ENCODE measurements at regions not wholly inside any gene's neighbourhood (a gene's known extent, or its start where the extent isn't known, plus 50 kb on each side); places are given as distances from the start of the nearest gene placed in this dataset.
A peak's percentile ranks its signal among the peaks of the same experiment; 100 is the strongest.

DNA sequence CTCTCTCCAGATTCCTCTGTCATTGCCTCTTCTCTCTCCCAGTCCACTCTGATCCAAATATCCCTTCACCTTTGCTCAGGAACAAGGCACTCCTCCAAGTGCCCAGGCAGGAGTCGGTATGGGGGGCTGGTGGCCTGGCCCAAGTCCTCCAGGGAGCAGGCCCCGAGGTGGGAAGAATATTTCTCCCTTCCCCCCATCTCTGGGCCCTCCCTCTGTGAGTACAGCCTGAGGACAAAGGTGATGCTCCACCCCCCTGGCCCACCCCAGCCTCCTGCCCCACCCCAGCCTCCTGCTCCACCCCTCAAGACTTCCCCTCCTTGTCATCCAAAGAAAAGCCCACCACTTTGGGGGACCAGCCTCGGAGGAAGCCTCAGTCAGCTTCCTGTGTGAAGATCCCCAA lies 96.9 kb downstream of the NCR2 start:
- no peaks in the 10 kb centered on the region for H3K27me3 ChIP-seq (ENCODE audit: control insufficient read depth, insufficient read depth, low read length)
- peaks cover 9% of the 10 kb centered on the region for H3K4me1 ChIP-seq (ENCODE audit: control insufficient read depth, insufficient read depth, low read length)
- H3K9ac ChIP-seq (ENCODE audit: low read length), result no peak overlapping the region
- H3K27ac ChIP-seq (ENCODE audit: low read depth, low read length), result no peak overlapping the region
- H3K36me3 ChIP-seq (ENCODE audit: control insufficient read depth, insufficient read depth, low read length), result no peaks in the 10 kb centered on the region
- H3K4me3 ChIP-seq (ENCODE audit: low read length), result no peak overlapping the region

DNA sequence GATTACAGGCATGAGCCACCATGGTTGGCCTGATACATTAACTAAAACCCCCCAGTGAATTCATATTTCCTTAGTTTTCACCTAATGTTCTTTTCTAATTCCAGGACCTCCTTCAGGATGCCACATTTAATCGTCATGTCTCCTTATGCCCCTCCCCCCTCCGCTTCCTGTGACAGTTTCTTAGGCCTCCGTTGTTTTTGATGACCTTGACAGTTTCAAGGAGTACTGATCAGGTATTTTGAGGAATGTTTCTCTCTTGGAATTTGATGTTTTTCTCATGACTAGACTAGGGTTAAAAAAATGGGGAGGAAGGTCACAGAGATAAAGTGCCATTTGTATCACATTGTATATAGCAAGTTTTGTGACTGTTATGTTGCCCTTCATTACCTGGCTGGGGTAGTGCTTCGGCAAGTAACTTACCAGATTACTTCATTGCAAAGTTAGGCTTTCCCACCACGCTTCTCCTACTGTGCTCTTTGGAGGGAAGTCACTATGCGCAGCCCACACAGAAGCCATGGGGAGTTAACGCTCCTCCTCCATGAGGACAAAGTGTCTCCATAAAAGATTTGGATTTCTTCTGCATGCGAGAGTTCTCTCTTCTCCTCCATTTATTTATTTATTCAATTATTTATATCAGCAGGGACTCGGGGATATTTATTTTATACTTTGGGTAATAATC lies 99.5 kb downstream of the NCR2 start:
- Histone ChIP-seq H3K4me3 (ENCODE audit: low read length) (no peak overlapping the region), H3K4me1 (ENCODE audit: control insufficient read depth, insufficient read depth, low read length) (no peaks in the 10 kb centered on the region), H3K36me3 (ENCODE audit: control insufficient read depth, insufficient read depth, low read length) (no peaks in the 10 kb centered on the region), H3K27me3 (ENCODE audit: control insufficient read depth, insufficient read depth, low read length) (no peaks in the 10 kb centered on the region), H3K9ac (ENCODE audit: low read length) (no peak overlapping the region), H3K27ac (ENCODE audit: low read depth, low read length) (no peak overlapping the region)

DNA sequence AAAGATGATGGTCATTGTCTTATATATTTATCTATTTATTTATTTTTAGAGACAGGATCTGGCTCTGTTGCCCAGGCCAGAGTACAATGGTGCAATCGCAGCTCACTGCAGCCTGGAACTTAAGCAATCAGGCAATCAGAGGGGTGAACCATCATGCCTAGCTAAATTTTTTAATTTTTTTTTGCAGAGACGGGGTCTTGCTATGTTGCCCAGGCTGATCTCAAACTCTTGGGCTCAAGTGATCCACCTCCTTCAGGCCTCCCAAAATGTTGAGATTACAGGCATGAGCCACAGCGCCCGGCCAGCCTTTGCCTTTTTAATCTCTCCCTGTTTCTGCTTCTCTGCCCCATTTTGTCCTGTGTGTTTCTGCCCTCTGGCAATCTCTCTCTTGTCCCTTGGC lies 102.2 kb downstream of the NCR2 start:
- no peak overlapping the region for H3K9ac ChIP-seq (ENCODE audit: low read length)
- H3K27me3 ChIP-seq (ENCODE audit: control insufficient read depth, insufficient read depth, low read length), result no peaks in the 10 kb centered on the region
- H3K36me3 ChIP-seq (ENCODE audit: control insufficient read depth, insufficient read depth, low read length), result no peaks in the 10 kb centered on the region
- no peak overlapping the region for H3K27ac ChIP-seq (ENCODE audit: low read depth, low read length)
- H3K4me3 ChIP-seq (ENCODE audit: low read length), result no peak overlapping the region
- H3K4me1 ChIP-seq (ENCODE audit: control insufficient read depth, insufficient read depth, low read length), result peaks cover 2% of the 10 kb centered on the region

DNA sequence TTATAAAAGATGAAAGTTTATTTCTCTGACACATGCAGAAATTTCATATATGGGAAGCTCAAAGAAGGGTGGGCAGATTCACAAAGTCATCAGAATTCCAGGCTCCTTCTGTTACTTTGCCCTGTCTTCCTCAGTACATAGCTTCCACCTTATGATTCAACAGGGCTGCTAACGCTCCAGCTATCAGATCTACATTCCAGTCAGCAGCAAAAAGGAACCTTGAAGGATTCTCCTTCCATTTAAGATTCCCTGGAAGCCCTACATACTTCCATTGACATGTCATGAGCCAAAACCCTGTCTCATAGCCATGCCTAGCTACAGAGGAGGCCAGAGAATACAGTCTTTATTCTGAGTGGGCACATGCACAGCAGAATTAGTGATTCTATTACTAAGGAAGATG lies 103.3 kb downstream of the NCR2 start:
- no peaks in the 10 kb centered on the region for H3K36me3 ChIP-seq (ENCODE audit: control insufficient read depth, insufficient read depth, low read length)

DNA sequence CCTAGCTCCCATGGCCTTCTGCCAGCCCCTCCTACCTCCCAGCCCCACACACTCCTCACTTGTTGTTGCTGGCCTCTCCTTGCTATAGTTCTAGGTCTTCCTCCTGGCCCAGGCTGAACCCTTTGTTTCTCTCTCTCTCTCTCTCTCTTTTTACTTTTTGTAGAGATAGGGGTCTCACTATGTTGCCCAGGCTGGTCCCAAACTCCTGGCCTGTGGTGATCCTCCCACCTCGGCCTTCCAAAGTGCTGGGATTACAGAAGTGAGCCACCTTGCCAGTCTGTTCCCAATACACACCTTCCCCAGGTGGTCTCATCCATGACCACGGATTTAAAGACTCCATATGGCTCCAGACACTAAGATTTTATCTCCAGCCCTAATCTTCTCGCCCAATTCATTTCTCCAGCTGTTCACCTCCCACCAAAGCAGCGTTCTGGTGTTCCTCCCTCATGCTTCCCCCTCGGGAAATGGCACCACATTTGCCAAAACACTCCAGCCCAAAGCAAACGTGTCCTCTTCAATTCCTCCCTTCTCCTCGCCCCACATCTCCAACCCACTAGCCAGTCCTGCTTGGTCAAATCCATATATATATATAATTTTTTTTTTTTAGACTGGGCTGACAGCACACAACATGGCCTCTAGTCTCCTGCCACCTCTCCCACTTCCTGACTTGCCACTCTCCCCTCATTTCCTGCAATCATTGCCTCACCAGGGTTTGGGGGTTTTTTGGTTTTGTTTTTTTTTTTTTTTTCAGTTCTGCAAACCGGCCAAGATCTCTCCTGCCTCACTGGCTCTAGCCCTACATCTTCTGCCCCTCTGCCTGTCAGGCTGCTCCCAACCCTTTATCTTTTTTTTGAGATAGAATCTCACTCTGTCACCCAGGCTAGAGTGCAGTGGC lies 104.4 kb downstream of the NCR2 start:
- Histone ChIP-seq H3K27ac (ENCODE audit: low read depth, low read length) (no peak overlapping the region), H3K4me1 (ENCODE audit: control insufficient read depth, insufficient read depth, low read length) (peaks cover 21% of the 10 kb centered on the region), H3K4me3 (ENCODE audit: low read length) (no peak overlapping the region), H3K9ac (ENCODE audit: low read length) (no peak overlapping the region), H3K27me3 (ENCODE audit: control insufficient read depth, insufficient read depth, low read length) (no peaks in the 10 kb centered on the region), H3K36me3 (ENCODE audit: control insufficient read depth, insufficient read depth, low read length) (no peaks in the 10 kb centered on the region)

More for the DNA sequence above, 103.3 kb downstream of the NCR2 start:
- Histone ChIP-seq H3K4me3 (ENCODE audit: low read length) (no peak overlapping the region), H3K4me1 (ENCODE audit: control insufficient read depth, insufficient read depth, low read length) (peaks cover 10% of the 10 kb centered on the region), H3K27ac (ENCODE audit: low read depth, low read length) (no peak overlapping the region), H3K27me3 (ENCODE audit: control insufficient read depth, insufficient read depth, low read length) (no peaks in the 10 kb centered on the region), H3K9ac (ENCODE audit: low read length) (no peak overlapping the region)

DNA sequence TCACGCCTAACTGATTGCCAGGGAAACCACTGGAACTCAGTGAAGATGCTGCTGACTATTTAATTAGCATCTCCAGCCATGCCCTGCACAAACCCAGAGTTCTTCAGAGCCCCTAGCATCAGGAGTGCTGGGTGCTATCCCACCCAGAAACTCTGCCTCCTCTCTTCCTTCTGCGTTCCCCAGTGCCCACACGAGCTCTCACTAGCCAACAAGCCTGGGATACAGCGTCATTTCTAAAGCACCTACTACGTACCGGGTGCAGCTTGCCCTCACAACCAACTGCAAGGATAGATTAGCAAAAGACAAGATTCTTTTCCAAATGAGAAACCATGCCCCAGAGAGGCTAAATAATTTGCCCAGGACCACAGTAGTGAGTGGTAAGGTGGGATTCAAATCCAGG lies 105.2 kb upstream of the FOXP4 start:
- Histone ChIP-seq H3K27ac (ENCODE audit: low read depth, low read length) (no peak overlapping the region), H3K4me3 (ENCODE audit: low read length) (no peak overlapping the region), H3K27me3 (ENCODE audit: control insufficient read depth, insufficient read depth, low read length) (no peaks in the 10 kb centered on the region), H3K4me1 (ENCODE audit: control insufficient read depth, insufficient read depth, low read length) (peaks cover 23% of the 10 kb centered on the region), H3K36me3 (ENCODE audit: control insufficient read depth, insufficient read depth, low read length) (no peaks in the 10 kb centered on the region), H3K9ac (ENCODE audit: low read length) (no peak overlapping the region)

DNA sequence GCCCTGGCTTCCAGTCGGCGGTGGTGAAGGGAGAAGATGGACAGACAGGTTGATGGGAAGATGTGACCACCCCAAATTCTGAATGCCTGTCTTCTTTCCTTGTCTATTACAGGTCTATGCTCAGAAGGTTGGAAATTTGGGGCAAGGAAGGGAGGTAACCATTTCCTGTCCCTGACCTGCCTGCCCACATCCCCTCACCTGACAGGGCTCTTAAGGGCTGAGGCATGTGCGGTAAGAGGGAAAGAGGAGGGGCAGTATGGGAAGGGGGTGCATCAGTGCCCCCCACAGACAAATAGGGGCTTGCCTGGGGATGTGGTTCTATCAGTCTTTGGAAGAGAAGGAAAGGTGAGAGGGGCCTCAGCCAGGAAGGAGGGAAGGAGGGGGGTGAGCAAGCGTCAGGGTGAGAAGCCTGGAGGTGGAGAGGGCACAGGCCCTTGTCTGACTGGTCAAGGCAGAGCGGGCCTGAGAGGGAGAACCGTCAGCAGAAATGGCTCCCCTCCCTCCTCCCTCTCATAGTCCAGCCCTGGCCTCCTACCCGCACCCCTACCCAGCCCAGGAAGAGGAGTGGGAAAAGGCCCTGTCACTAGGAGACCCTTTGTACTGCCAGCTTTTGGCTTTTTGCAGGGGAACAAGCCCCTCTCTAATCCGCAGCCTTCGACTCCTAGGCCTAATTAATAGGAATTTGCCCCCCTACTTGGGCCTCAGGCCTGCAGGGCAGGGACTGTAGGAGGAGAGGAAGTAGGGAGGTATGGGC lies 104.4 kb upstream of the FOXP4 start:
- H3K27me3 ChIP-seq (ENCODE audit: control insufficient read depth, insufficient read depth, low read length), result no peaks in the 10 kb centered on the region
- no peak overlapping the region for H3K9ac ChIP-seq (ENCODE audit: low read length)
- peaks cover 23% of the 10 kb centered on the region for H3K4me1 ChIP-seq (ENCODE audit: control insufficient read depth, insufficient read depth, low read length)
- H3K4me3 ChIP-seq (ENCODE audit: low read length), result no peak overlapping the region
- no peak overlapping the region for H3K27ac ChIP-seq (ENCODE audit: low read depth, low read length)
- no peaks in the 10 kb centered on the region for H3K36me3 ChIP-seq (ENCODE audit: control insufficient read depth, insufficient read depth, low read length)

DNA sequence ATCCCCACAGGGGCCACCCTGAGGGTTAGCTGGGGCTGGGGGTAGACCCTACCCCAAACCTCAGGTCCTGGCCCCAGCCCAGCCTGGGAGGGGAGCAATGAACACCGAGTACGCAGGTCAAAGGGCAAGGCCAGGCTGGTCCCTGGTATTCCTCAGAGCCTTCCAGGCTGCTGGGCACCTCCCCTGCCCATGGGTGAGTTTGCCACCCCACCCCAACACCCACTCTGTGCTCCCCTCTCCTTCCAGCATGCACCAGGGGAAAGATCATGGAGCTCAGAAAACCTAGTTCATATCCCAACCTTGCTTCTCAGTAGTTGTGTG lies 103.9 kb upstream of the FOXP4 start:
- no peak overlapping the region for H3K9ac ChIP-seq (ENCODE audit: low read length)

DNA sequence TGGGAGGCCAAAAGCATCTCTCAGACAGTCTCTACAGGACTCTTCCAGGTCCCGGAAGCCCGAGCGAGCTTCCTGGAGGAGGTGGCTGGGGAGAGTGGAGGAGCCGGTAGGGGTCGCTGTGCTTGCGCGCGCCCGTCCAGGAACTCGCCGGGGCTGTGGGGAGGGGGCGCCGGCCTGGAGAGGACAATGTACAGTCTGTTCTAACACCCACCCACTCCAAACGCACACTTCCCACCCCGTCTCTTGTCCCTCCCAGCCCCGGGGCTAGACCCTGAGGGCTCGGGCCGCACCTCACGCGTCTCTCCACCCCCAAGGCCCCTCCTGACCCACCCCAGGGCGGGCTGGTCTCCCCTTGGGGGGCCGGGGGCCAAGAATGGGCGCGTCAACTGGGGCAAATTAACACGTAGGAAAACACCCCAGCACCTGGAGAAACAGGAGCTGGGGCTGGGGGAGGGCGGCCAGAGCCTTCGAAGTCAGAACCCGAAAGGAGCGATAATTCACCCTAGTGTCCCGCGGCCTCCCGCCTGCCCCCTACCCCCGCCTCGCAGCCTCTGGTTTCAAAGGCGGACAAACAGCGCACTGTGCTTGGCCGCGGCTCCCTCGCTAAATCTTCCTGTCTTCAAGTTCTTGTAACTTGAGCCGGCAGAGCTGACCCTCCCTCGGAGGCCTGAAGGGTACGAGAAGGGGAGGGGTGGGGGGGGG lies 103.2 kb upstream of the FOXP4 start:
- Histone ChIP-seq H3K4me1 (ENCODE audit: control insufficient read depth, insufficient read depth, low read length) (peaks cover 23% of the 10 kb centered on the region), H3K9ac (ENCODE audit: low read length) (no peak overlapping the region), H3K4me3 (ENCODE audit: low read length) (peak overlapping the region; percentile 38), H3K27me3 (ENCODE audit: control insufficient read depth, insufficient read depth, low read length) (no peaks in the 10 kb centered on the region), H3K27ac (ENCODE audit: low read depth, low read length) (peak overlapping the region; percentile 66), H3K36me3 (ENCODE audit: control insufficient read depth, insufficient read depth, low read length) (no peaks in the 10 kb centered on the region)

More for the DNA sequence above, 103.9 kb upstream of the FOXP4 start:
- H3K4me3 ChIP-seq (ENCODE audit: low read length), result no peak overlapping the region
- peaks cover 23% of the 10 kb centered on the region for H3K4me1 ChIP-seq (ENCODE audit: control insufficient read depth, insufficient read depth, low read length)
- no peak overlapping the region for H3K27ac ChIP-seq (ENCODE audit: low read depth, low read length)
- H3K36me3 ChIP-seq (ENCODE audit: control insufficient read depth, insufficient read depth, low read length), result no peaks in the 10 kb centered on the region
- H3K27me3 ChIP-seq (ENCODE audit: control insufficient read depth, insufficient read depth, low read length), result no peaks in the 10 kb centered on the region

DNA sequence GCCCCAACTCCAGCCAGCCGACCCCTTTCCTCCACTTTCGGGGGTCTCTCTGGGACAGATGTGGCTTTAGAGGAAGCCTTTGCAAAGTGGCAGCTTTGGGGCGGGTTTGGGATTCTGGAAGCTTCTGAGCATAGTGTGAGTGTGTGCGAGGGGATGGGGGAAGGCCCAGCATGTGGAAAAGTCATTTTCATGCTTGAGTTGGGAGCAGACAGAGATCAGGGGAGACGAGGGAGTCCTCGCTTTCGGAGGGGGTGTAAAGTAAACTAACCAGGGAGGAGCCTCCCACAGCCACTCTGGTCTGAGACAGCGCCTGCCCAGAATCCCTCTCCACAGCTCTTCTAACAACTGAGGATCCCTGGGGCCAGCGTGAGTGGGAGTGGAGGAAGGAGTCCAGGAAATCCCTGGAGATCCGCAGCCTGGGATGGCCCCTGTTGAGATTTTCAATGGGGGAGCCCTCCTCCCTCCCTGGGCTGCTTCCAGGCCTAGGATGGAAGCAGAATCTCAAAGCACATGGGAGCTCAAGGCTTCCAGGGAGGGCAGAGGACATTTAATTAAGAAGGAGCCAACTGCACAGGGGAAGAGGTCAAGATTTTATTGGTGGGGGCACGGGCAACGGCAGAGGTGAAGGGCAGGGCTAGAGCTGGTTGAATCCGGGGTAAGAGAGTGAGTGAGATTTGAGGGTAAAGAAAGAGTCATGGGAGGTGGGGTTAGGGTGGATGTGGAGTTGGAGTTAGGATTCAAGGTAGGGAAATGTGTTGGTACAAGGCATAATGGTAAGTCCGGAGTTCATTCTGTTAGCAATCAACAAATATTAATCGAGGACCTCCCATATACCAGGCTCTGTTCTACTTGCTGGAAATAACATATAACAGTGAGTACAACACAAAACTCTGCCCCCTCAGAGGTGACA lies 102.3 kb upstream of the FOXP4 start:
- H3K27me3 ChIP-seq (ENCODE audit: control insufficient read depth, insufficient read depth, low read length), result no peaks in the 10 kb centered on the region
- peak overlapping the region; percentile 29 for H3K4me3 ChIP-seq (ENCODE audit: low read length)
- H3K9ac ChIP-seq (ENCODE audit: low read length), result peak overlapping the region; percentile 26
- H3K27ac ChIP-seq (ENCODE audit: low read depth, low read length), result peak overlapping the region; percentile 80
- H3K36me3 ChIP-seq (ENCODE audit: control insufficient read depth, insufficient read depth, low read length), result no peaks in the 10 kb centered on the region
- H3K4me1 ChIP-seq (ENCODE audit: control insufficient read depth, insufficient read depth, low read length), result peaks cover 23% of the 10 kb centered on the region

DNA sequence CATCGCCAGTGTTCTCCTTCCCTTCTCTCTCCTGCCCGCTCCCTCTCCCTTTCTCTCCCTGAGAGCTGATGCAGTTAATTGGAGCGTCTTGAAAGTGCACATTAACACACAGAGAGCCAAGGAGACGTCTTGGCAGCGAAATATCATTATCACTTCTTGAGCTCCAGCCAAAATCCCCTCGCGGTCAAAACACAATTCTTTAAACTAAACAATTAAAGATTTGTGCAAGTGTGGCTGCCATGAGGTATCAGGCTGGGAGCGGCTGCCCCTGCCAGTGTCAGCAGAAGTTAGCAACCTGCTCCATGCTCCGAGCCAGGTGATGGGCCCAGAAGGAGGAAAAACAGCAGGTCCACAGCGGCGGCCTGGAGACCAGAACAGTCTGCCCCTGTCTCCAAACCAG lies 100.9 kb upstream of the FOXP4 start:
- Histone ChIP-seq H3K36me3 (ENCODE audit: control insufficient read depth, insufficient read depth, low read length) (no peaks in the 10 kb centered on the region), H3K4me3 (ENCODE audit: low read length) (no peak overlapping the region), H3K4me1 (ENCODE audit: control insufficient read depth, insufficient read depth, low read length) (peaks cover 34% of the 10 kb centered on the region), H3K9ac (ENCODE audit: low read length) (no peak overlapping the region), H3K27ac (ENCODE audit: low read depth, low read length) (no peak overlapping the region), H3K27me3 (ENCODE audit: control insufficient read depth, insufficient read depth, low read length) (no peaks in the 10 kb centered on the region)

Data from rectal smooth muscle tissue (tissue), 1 donor.